Erythroblast (primary cell): ENCODE measurements at regions not wholly inside any gene's neighbourhood (a gene's known extent, or its start where the extent isn't known, plus 50 kb on each side); places are given as distances from the start of the nearest gene placed in this dataset.

Experiments
- DNase-seq, 2 experiments: peaks; one replicate each; lab custom pipeline; 2025; lab: John Stamatoyannopoulos, UW
- GATA1 ChIP-seq: IDR thresholded peaks from 2 replicates; pipeline ENCODE4 v1.6.1; 2011; ENCODE audit warnings: low read depth, mild to moderate bottlenecking, control low read depth, low read length, moderate library complexity
- POLR2A ChIP-seq: IDR thresholded peaks from 2 replicates; pipeline ENCODE4 v1.6.1; 2011; ENCODE audit warnings: mild to moderate bottlenecking, low read length

GRCh38 chr1:101102426-101103156, 77.0 kb upstream of the DPH5 start:
- no peak for DNase-seq
- no peak for TF ChIP-seq GATA1
- no peak for TF ChIP-seq POLR2A

DNA sequence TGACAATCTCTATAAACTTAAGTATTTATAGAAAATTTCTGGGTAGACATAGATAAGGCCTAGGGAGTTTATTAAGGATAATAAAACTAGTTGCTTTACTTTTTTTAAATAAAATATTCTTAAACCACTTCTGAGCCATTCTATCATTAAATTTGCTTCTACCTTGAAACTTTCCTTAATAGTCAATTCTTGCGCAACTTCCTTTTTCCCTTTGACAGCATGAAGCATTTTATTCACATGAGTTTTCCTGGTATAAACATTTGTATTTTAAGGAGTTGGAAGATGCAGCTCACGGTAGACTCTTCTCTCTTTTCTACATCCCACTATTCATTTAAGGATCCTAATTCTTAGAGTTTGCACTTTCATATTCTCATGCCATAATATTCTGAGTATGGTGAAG, 75.8 kb upstream of the DPH5 start:
- DNase-seq: no peak
- TF ChIP-seq POLR2A (no peak), GATA1 (no peak)

DNA sequence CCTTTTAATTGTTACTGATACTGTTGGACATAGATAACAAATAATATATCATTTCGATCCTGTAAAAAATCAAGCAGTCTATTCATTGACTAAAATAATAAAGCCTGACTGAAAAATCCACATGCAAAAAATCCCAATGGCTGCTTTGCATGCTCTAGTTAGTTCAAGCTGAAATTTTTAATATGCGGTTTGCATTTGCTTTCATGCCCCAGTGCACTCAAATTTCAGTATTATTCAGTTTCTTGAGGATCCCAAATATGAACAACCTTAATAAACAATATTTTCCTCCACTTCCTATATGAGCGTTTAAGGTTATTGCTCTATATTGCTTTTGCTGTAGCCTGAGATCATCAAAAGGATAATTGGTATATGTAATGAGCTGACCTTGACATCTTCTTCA, 75.1 kb upstream of the DPH5 start:
- no peak for TF ChIP-seq GATA1
- TF ChIP-seq POLR2A: no peak
- no peak for DNase-seq

- no peak for TF ChIP-seq POLR2A
- no peak for TF ChIP-seq GATA1
- no peak for DNase-seq
Observed at GRCh38 chr1:101098907-101099306, 73.3 kb upstream of the DPH5 start.

- TF ChIP-seq GATA1 (no peak), POLR2A (no peak)
- DNase-seq: no peak
Observed at GRCh38 chr1:101098327-101098726, 72.7 kb upstream of the DPH5 start.

DNA sequence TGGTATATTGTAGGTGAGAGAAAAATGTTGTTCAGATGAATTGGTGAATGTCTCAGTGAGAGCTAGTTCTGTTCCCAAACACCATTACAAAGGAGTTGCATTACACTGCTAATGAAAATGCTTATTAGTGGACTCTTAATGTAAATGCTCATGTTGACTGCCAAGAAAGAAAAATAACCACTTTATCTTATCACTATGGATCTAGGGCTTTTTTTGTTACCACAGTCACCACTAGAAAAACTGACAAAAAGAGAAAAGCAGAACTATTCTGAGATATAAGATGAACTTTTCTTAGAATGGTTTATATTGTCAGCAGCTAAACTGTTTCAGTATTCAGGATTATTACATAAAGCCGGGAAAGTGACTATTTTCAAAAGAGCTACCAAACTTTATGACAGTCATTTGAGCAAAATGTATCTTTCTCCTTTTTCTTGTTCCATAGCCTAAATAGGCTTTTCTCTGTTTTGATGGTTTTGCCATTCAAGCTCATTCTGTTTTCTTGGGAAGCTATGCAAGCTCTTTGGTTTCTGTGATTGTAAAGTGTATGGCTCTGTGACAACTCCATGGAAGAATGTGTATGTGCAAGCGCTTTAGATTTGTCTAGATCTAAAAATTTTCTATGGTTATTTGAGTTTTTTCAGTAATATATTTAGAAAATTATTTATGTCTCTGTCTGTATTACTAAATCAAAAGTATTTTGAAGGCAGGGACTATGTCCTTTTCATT, 64.2 kb upstream of the DPH5 start:
- no peak for DNase-seq
- no peak for TF ChIP-seq POLR2A
- TF ChIP-seq GATA1: no peak

- no peak for DNase-seq
- TF ChIP-seq GATA1 (no peak), POLR2A (no peak)
Observed at GRCh38 chr1:101088431-101088830, 62.8 kb upstream of the DPH5 start.

DNA sequence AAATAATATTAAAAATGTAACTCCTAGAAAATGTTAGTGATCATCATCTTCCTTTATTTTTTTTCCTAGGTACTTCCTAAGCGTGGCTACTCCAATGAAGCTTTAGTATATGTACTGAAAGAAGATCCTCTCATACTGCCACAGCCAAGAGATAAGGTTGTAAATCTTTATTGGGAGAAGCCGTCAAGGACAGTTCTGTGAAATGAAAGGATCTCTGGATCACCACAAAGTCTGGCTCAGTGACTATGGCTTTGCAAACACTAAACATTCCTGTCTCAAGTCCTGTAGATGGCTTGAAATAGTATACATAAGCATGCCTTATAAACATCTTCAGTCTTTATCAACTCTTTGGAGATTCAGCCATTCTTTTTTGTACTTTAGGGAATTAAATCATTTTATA, 61.2 kb upstream of the DPH5 start:
- TF ChIP-seq POLR2A (no peak), GATA1 (no peak)
- no peak for DNase-seq

- no peak for DNase-seq
- no peak for TF ChIP-seq POLR2A
- TF ChIP-seq GATA1: no peak
Observed at GRCh38 chr1:101081496-101082488, 56.2 kb upstream of the DPH5 start.

DNA sequence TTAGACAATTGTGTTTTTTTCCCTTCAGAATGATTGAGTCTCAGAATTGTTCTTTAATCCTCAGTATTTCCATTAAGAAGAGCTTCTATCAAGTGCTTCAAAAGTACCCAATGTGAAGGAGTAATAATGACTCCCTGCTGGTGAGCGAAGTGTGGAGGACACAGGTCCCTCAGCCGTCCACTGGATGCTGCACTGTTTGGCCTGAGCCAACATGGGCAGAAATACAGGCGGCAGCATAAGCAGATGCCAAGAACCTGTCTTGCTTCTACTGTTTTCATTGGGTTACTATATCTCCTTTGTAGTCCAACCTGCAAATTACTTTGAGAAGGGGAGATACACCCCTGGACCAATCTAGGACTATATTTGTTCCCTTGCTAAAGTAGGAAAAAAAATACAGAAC, 55.3 kb upstream of the DPH5 start:
- TF ChIP-seq POLR2A: no peak
- no peak for TF ChIP-seq GATA1
- DNase-seq: no peak

DNA sequence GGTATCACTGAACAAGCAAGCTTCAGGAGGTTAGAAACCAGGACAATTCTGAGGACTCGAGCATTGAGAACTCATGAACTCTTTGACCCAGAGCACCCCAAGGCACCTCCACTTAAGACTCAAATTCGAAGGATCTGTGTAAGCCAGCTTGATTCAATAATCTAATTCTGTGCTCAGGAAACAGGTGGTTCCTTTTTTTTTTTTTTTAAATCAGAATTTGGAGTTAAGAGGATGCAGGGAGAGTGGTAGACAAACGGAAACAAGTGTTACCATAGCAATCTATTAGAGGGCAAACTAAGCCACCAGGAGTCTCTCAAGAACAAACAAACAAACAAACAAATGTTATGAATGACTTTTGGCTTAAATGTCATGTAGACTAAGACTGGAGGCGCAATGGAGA, 53.8 kb upstream of the DPH5 start:
- DNase-seq: no peak

GRCh38 chr1:101077849-101078248, 52.3 kb upstream of the DPH5 start:
- DNase-seq: no peak

More for the DNA sequence above, 53.8 kb upstream of the DPH5 start:
- TF ChIP-seq POLR2A (no peak), GATA1 (no peak)

DNA sequence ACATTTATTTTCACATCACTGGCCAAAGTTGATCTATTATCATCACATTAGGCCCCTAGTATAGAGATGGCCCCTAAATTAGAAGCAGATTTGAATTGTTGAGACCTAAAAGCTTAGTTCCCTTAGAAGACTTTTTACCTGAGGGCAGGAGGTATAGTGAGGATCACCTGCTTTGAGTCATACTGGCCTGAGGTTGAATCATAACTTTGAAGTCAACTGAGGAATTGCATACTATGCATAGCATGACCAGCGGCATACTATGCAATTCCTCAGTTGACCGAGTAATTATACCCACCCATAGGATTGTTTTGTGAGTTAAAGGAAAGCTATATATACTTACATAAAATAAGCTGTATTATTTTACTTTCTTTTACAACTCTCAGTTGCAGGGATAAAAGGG, 50.3 kb upstream of the DPH5 start:
- TF ChIP-seq POLR2A (no peak), GATA1 (no peak)
- DNase-seq: no peak

More at GRCh38 chr1:101077849-101078248, 52.3 kb upstream of the DPH5 start:
- TF ChIP-seq GATA1 (no peak), POLR2A (no peak)
